HG03095 (cell line): ENCODE measurements at regions not wholly inside any gene's neighbourhood (a gene's known extent, or its start where the extent isn't known, plus 50 kb on each side); places are given as distances from the start of the nearest gene placed in this dataset.
"Not testable (repeated sequence)": the region's sequence is repeated elsewhere in the genome, so short reads cannot be mapped to it uniquely, and the experiment has no call there.

Experiments used
- ATAC-seq: cut with Tn5 transposase; IDR thresholded peaks from one replicate; pipeline ENCODE4 v1.9.1; 2021; ENCODE audit warnings: moderate library complexity; ENCODE audit not compliant: unreplicated experiment

- no peak for ATAC-seq
Observed at GRCh38 chr22:48501231-48501750, 1326.4 kb downstream of the BRD1 start.

DNA sequence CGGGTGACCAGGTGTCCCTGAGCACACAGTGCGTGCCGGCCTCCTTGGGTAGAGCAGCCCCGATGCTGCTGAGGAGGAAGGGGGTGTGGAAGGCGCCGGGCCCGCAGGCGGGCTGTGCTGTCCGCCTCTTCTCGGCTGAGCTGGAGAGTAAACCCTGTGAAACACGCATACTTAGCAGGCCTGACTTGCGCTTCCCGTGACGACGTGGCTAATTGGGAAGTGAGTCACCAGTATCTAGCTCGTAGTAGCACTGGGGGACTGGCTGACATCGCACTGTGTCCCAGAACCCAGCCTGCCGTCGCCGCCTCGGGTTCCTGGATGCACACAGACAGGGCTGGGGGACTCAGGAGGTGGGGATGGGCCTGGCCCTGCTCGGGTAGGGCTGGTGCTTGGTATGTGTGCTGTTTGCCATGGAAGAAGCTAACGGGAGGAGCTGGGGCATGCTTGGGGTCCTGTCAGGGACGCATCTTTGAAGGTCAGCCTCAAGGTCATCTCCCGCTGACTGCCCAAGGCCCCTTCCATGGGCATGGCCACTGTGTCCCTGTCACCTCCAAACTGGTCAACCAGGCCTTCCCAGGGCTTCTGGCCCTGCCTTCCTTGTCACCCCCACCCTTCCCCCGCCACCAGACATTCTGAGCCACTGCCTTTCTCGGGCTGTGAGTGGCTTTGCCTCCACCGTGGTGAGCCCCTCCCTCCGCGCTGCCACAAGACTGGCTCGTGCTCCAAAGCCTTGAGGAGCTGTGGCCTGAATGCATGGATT is 1327.0 kb downstream of the BRD1 start:
- no peak for ATAC-seq

- no peak for ATAC-seq
Observed at GRCh38 chr22:48499456-48500425, 1327.9 kb downstream of the BRD1 start.

DNA sequence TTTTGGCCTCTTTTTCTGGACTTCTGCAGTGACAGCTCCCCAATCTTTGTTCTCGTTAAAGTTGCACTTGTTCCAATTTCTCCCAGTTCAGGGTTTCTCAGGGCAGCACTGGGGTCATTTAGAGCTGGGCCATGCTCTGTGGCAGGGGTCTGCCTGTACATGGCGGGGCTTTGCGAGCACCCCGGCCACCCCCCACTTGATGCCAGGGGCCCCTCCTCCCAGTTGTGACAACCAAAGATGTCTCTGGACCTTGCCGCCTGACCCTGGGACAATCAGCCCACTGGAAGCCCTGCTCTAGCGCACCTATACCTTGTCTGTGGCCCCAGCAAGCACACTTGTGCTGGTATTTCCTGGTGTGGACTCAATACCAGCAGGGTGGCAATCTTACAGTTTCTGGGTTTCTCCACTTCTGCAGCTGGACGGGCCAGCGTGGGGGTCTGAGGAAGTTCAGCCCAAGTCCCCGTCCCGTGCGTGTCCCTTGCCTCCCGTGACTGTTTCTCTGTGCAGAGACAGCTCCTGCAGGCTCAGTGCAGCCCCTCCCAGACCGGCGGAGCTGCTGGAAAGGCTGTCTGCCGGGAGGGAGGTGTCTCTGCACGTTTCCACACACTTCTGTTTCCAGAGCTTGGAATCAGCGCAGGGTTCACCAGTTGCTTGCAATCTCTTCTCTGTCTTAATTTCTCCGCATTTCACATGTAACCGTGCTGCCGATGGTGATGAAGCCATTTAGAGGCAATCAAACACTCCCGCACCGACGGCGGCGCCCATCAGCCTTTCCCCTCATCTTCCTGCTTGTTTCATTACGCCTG is 1328.9 kb downstream of the BRD1 start:
- no peak for ATAC-seq

- not testable (repeated sequence) for ATAC-seq
Observed at GRCh38 chr22:48497743-48498520, 1329.7 kb downstream of the BRD1 start.

DNA sequence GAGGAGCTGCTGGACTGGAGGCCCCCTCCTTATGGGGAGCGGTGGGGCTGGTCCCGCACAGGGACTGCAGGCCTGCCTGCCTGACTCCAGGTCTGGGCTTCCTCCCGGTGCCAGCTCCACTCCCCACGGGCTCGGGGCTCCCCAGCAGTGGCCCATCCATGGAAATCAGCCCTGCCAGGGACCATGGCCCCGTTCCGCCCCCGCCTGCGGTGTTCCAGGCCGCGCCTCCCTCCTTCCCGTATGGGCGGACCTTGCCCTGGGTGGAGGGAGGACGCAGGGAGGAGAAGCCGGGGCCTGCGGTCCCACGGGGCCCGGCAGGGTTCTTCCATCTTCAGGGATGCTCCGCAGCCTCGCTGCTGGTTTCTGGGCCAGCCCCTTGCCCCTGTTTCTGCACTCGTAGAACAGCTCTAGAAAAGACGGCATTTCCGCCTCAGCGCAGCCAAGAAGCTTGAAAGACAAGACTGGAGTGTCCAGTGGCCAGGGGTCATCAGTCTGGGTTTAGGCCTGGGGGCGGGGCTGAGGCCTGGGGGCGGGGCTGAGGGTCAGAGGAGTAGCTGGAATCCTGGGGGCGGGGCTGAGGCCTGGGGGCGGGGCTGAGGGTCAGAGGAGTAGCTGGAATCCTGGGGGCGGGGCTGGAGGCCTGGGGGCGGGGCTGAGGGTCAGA is 1330.6 kb downstream of the BRD1 start:
- no peak for ATAC-seq

- ATAC-seq = no peak
Observed at GRCh38 chr22:48496226-48496845, 1331.3 kb downstream of the BRD1 start.

GRCh38 chr22:48495751-48496080 is 1332.0 kb downstream of the BRD1 start:
- no peak for ATAC-seq

GRCh38 chr22:48494968-48495750 is 1332.5 kb downstream of the BRD1 start:
- ATAC-seq = no peak

- no peak for ATAC-seq
Observed at GRCh38 chr22:48494256-48494967, 1333.3 kb downstream of the BRD1 start.

DNA sequence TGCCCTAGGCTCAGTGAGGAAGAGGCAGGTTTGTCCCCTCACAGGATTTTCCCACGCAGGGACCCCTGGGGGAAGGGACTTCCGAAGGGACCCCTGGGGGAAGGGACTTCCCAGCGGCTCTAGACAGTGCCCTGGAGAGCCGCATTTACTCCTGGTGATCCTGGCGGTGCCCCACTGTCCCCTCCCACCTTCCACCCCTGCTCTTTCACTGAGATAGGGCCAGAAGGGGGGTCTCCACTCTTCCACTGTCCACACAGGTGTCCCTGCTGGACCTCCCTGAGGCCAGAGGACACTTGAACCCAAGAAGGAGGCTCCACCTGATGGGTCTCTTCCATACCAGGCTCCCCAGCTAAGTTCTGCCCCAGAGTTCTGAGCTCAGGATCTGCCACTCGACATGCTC is 1333.9 kb downstream of the BRD1 start:
- no peak for ATAC-seq

GRCh38 chr22:48492366-48493320 is 1335.0 kb downstream of the BRD1 start:
- ATAC-seq = no peak

DNA sequence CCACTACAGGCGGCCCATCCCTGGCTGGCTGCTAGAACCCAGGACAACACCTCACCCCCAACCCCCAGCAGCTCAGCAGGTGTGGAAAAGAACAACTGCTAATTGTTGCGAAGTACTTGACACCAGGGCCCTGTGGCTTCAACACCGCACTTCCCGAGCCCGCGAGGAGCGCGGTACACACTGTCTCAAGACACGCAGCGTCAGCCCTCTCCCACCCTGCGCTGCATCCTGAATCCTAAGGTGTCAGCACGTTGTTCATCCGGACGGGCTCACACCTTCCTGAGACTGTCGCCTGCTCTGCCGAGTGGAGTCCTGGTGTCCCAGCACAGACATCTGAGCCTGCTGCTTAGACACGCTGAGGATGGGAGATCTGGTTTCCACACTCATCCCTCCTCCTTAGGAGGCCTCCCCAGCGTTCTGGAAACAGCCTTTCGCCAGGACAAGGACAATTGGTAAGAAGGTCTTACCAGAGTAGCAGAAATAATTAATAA is 1336.2 kb downstream of the BRD1 start:
- ATAC-seq = no peak

DNA sequence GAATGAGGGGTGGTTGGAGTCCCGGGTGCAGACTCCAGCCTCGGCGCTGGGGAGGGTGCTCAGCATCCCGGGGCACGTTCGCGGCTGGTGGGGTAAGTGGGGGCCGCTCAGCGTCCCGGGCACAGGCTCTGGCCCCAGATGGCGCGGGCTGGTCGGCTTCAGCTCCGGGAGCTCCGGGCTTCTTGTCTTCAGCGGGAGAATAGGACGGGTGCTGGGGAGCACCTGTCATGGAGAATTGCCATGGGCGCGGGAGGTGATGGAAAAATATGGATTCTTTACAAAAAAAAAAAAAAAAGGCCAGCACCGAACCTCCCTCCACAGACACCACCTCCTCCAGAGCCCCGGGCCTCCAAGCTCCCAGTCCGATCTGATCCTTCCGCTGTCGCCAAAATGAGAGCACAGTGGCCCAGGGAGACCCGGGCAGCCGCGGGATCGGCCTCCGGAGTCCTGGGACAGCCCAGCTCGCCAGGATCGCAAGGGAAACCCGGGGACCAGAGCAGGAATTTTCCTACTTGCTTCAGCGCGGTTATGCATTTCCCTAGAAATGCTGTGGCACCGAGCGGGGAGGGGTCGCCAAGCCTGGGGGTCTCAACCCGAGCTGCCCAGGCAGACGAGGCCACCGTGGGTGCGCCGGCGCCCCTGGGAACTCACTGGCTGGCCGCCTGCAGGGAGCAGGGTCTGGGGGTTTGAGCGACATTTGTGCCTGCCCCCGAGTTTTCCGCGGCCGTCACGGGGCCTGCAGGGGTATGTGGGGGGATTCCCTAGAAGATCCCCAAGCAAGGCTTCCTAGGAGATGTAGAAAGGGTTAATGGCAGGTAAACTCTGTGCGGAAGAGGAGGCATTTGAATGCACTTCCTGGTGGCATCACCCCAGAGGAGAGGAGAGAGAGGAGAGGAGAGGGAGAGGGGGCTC is 1336.9 kb downstream of the BRD1 start:
- no peak for ATAC-seq
